ENCODE measurements at regions not wholly inside any gene's neighbourhood (a gene's known extent, or its start where the extent isn't known, plus 50 kb on each side); places are given as distances from the start of the nearest gene placed in this dataset.

GRCh38 chr13:39967199-39967959 lies 311.9 kb downstream of the COG6 start:
- Histone ChIP-seq H3K9me3 (no peaks in the 10 kb centered on the region), H3K36me3 (no peaks in the 10 kb centered on the region), H3K27ac (no peak overlapping the region), H3K4me1 (no peaks in the 10 kb centered on the region), H3K4me3 (no peak overlapping the region), H3K27me3 (replicated peaks in 1 of 7) (no peaks in the 10 kb centered on the region)
- TF ChIP-seq POLR2AphosphoS5 (IDR thresholded peaks at IDR 0.05): no peak
- intact Hi-C loops (cut with DNase I; ENCODE audit: low total_unique reads): no loop called here
- DNase-seq: no peak
- WGBS, 5 donors: 87 to 96% (median 93%) methylated on average over 4 of the region's 4 CpGs

- no peak for DNase-seq
- intact Hi-C loops (cut with DNase I; ENCODE audit: low total_unique reads): no loop called here
- WGBS, 5 donors: 77 to 90% (median 82%) methylated on average over 6 of the region's 6 CpGs
- Histone ChIP-seq H3K9me3 (no peaks in the 10 kb centered on the region), H3K27me3 (replicated peaks in 1 of 7) (no peaks in the 10 kb centered on the region), H3K4me1 (no peaks in the 10 kb centered on the region), H3K4me3 (no peak overlapping the region), H3K27ac (no peak overlapping the region), H3K36me3 (no peaks in the 10 kb centered on the region)
- TF ChIP-seq POLR2A (IDR thresholded peaks at IDR 0.05) (no peak), POLR2AphosphoS5 (IDR thresholded peaks at IDR 0.05) (no peak), CTCF (IDR thresholded peaks at IDR 0.05 in 8 of 11, conservative IDR thresholded peaks at IDR 0.05 in 3 of 11) (no peak)
Observed at GRCh38 chr13:39968646-39969475, 313.4 kb downstream of the COG6 start.

- H3K4me1 ChIP-seq: no peaks in the 10 kb centered on the region
- no peaks in the 10 kb centered on the region for H3K36me3 ChIP-seq
- intact Hi-C loops (cut with DNase I; ENCODE audit: low total_unique reads): no loop called here
- DNase-seq: no peak
- no peak overlapping the region for H3K4me3 ChIP-seq
- H3K27ac ChIP-seq: no peak overlapping the region
- no peaks in the 10 kb centered on the region for H3K27me3 ChIP-seq (replicated peaks in 1 of 7)
- H3K9me3 ChIP-seq: no peaks in the 10 kb centered on the region
- TF ChIP-seq POLR2AphosphoS5 (IDR thresholded peaks at IDR 0.05): no peak
- TF ChIP-seq CTCF (IDR thresholded peaks at IDR 0.05 in 8 of 11, conservative IDR thresholded peaks at IDR 0.05 in 3 of 11): no peak
- no peak for TF ChIP-seq POLR2A (IDR thresholded peaks at IDR 0.05)
- WGBS, 5 donors: 77 to 83% (median 78%) methylated on average over 6 of the region's 6 CpGs
Observed at GRCh38 chr13:39970177-39970846, 314.9 kb downstream of the COG6 start.

GRCh38 chr13:39971526-39971925 lies 316.1 kb downstream of the COG6 start:
- TF ChIP-seq POLR2A (IDR thresholded peaks at IDR 0.05) (no peak), CTCF (IDR thresholded peaks at IDR 0.05 in 8 of 11, conservative IDR thresholded peaks at IDR 0.05 in 3 of 11) (no peak), POLR2AphosphoS5 (IDR thresholded peaks at IDR 0.05) (no peak)
- no peaks in the 10 kb centered on the region for H3K36me3 ChIP-seq
- H3K27ac ChIP-seq: no peak overlapping the region
- no peaks in the 10 kb centered on the region for H3K4me1 ChIP-seq
- H3K27me3 ChIP-seq (replicated peaks in 1 of 7): no peaks in the 10 kb centered on the region
- 89 to 97% (median 92%) methylated on average over 3 of the region's 3 CpGs for WGBS, 5 donors
- DNase-seq: no peak
- H3K4me3 ChIP-seq: no peak overlapping the region
- intact Hi-C loops (cut with DNase I; ENCODE audit: low total_unique reads): no loop called here
- H3K9me3 ChIP-seq: no peaks in the 10 kb centered on the region
